Endothelial cell of umbilical vein (primary cell): ENCODE measurements at regions not wholly inside any gene's neighbourhood (a gene's known extent, or its start where the extent isn't known, plus 50 kb on each side); places are given as distances from the start of the nearest gene placed in this dataset.

Source experiments
- BruUV-seq: library from RNA; stranded (reverse); fragments of 400-500 nt; replicated peaks from 2 replicates; lab custom pipeline; 2021; lab: Mats Ljungman, UMichigan
- CTCF ChIA-PET: fragments of 300-600, 350-600 bp; sonication (Branson Sonifier 250); formaldehyde crosslinking; loops from one replicate; lab custom pipeline; 2021; ENCODE audit warnings: antibody characterized with exemption, inconsistent platforms; lab: Charles Lee
- POLR2A ChIA-PET: fragments of 300-600, 350-600 bp; sonication (Branson Sonifier 250); formaldehyde crosslinking; loops from one replicate; lab custom pipeline; 2021; ENCODE audit warnings: antibody characterized with exemption, inconsistent platforms; lab: Charles Lee
- DNase-seq: peaks from one replicate; pipeline ENCODE4 v3.0.0-alpha.2; 2011; ENCODE audit warnings: low read depth, low spot score
- FAIRE-seq: peaks from 2 replicates; lab custom pipeline; 2011; peaks lifted over from hg19 to GRCh38; lab: Jason Lieb, UNC
- H2AFZ ChIP-seq: 2 replicates; pipeline ENCODE4 v1.6.0; 2012; ENCODE audit warnings: low read depth, low read length, control low read depth, inconsistent platforms
- H3K27ac ChIP-seq: 2 replicates; pipeline ENCODE4 v1.5.1; 2011; ENCODE audit warnings: low read depth, mild to moderate bottlenecking, control low read depth, low read length, moderate library complexity; ENCODE audit not compliant: insufficient read depth
- H3K27me3 ChIP-seq, 2 experiments: 2 replicates each; pipeline versions ENCODE4 v1.6.0 to v1.6.1; 2011; ENCODE audit warnings: low read length in 2 of 2, mixed read lengths in 1 of 2; ENCODE audit not compliant: control insufficient read depth in 2 of 2, insufficient read depth in 2 of 2
- H3K36me3 ChIP-seq, 2 experiments: 2 replicates in 1 of 2; 3 replicates in 1 of 2; pipeline ENCODE4 v1.5.1; 2011; ENCODE audit warnings: low read length in 2 of 2, mild to moderate bottlenecking in 1 of 2, moderate library complexity in 1 of 2; ENCODE audit not compliant: control insufficient read depth in 2 of 2, insufficient read depth in 2 of 2; ENCODE audit errors: extremely low read depth in 1 of 2
- H3K4me1 ChIP-seq: 3 replicates; pipeline ENCODE4 v1.5.1; 2011; ENCODE audit warnings: mild to moderate bottlenecking, low read length; ENCODE audit not compliant: control insufficient read depth, insufficient read depth; ENCODE audit errors: extremely low read depth
- H3K4me2 ChIP-seq: 2 replicates; pipeline ENCODE4 v1.6.1; 2011; ENCODE audit warnings: low read length, control low read depth, mixed read lengths; ENCODE audit not compliant: insufficient read depth
- H3K4me3 ChIP-seq, 3 experiments: fragments of 200-600 bp in 1 of 3; sonication (generic), shearing (Covaris generic) in 1 of 3; replicated peaks in 1 of 3; 2 replicates each; pipeline ENCODE4 v1.5.1; 2011 to 2016; ENCODE audit warnings: control low read depth in 3 of 3, low read length in 3 of 3, mild to moderate bottlenecking in 2 of 3, inconsistent platforms in 1 of 3, low read depth in 1 of 3, moderate library complexity in 1 of 3; ENCODE audit not compliant: insufficient read depth in 1 of 3
- H3K79me2 ChIP-seq: 2 replicates; pipeline ENCODE4 v1.6.0; 2012; ENCODE audit warnings: low read length, inconsistent platforms; ENCODE audit not compliant: control insufficient read depth, insufficient read depth
- H3K9ac ChIP-seq: replicated peaks from 2 replicates; pipeline ENCODE3; 2011; ENCODE audit warnings: low read length, control low read depth; ENCODE audit not compliant: insufficient read depth; ENCODE audit errors: extremely low read depth
- H3K9me1 ChIP-seq: replicated peaks from 3 replicates; pipeline ENCODE4 v1.6.0; 2011; ENCODE audit warnings: mild to moderate bottlenecking, low read length; ENCODE audit not compliant: control insufficient read depth, insufficient read depth; ENCODE audit errors: extremely low read depth
- H3K9me3 ChIP-seq: replicated peaks from 2 replicates; pipeline ENCODE4 v1.5.1; 2012; ENCODE audit warnings: low read length, inconsistent platforms; ENCODE audit not compliant: control insufficient read depth, insufficient read depth
- H4K20me1 ChIP-seq: replicated peaks from 2 replicates; pipeline ENCODE3; 2011; ENCODE audit warnings: mild to moderate bottlenecking, low read length; ENCODE audit not compliant: control insufficient read depth, insufficient read depth; ENCODE audit errors: extremely low read depth
- CTCF ChIP-seq, 2 donors: IDR thresholded peaks; 1 replicate in 1 of 2; 2 replicates in 1 of 2; pipeline ENCODE4 v1.5.1; 2011; ENCODE audit warnings: low read length in 2 of 2, mild to moderate bottlenecking in 2 of 2, moderate library complexity in 2 of 2, control low read depth in 1 of 2, inconsistent platforms in 1 of 2, low read depth in 1 of 2; ENCODE audit not compliant: insufficient read depth in 1 of 2; ENCODE audit errors: extremely low read depth in 1 of 2
- EZH2 ChIP-seq: IDR thresholded peaks from 2 replicates; pipeline ENCODE4 v1.6.1; 2012; ENCODE audit warnings: borderline replicate concordance, low read depth, mild to moderate bottlenecking, moderate library complexity, low read length, inconsistent platforms; ENCODE audit not compliant: severe bottlenecking
- FOS ChIP-seq: IDR thresholded peaks from 2 replicates; pipeline ENCODE4 v1.6.1; 2011; ENCODE audit warnings: mild to moderate bottlenecking, low read length, moderate library complexity, borderline replicate concordance; ENCODE audit not compliant: insufficient read depth
- GATA2 ChIP-seq: IDR thresholded peaks from 2 replicates; pipeline ENCODE4 v1.7.0; 2011; ENCODE audit warnings: low read depth, mild to moderate bottlenecking, moderate library complexity, mixed read lengths, low read length; ENCODE audit not compliant: insufficient read length, insufficient read depth
- JUN ChIP-seq: IDR thresholded peaks from 2 replicates; pipeline ENCODE4 v1.6.1; 2011; ENCODE audit warnings: borderline replicate concordance, low read depth; ENCODE audit not compliant: insufficient read length, insufficient read depth
- MAX ChIP-seq: IDR thresholded peaks from 2 replicates; pipeline ENCODE4 v1.6.1; 2011; ENCODE audit not compliant: insufficient read depth, insufficient read length
- MYC ChIP-seq: IDR thresholded peaks from one replicate; pipeline ENCODE4 v1.6.1; 2011; ENCODE audit warnings: mild to moderate bottlenecking, low read depth, low read length
- POLR2A ChIP-seq: IDR thresholded peaks from 2 replicates; pipeline ENCODE4 v1.6.1; 2012; ENCODE audit warnings: low read depth, mild to moderate bottlenecking, control low read depth, low read length
- POLR2AphosphoS5 ChIP-seq: IDR thresholded peaks from 2 replicates; pipeline ENCODE4 v1.6.1; 2012; ENCODE audit warnings: low read depth, mild to moderate bottlenecking, control low read depth, low read length, moderate library complexity; ENCODE audit not compliant: insufficient read depth
- dilution Hi-C: fragments of 300-500 bp; cut with MboI; formaldehyde crosslinking; loops from one replicate; pipeline ENCODE4 v1.15.0; 2019; ENCODE audit warnings: low sequenced_read_pairs; ENCODE audit not compliant: extremely low pct_ligation_motif_present
- intact Hi-C: fragments of 100-400 bp; cut with micrococcal nuclease; formaldehyde crosslinking; loops from one replicate; pipeline ENCODE4 v1.10.0; 2022

- TF ChIP-seq FOS: no peak
- TF ChIP-seq GATA2: no peak
- no peak for TF ChIP-seq EZH2
- TF ChIP-seq MYC: no peak
- TF ChIP-seq POLR2AphosphoS5: no peak
- no peak for TF ChIP-seq JUN
- TF ChIP-seq MAX: no peak
- TF ChIP-seq CTCF (IDR thresholded peaks at IDR 0.05; ENCODE audit: extremely low read depth in 1 of 2, insufficient read depth in 1 of 2, low read depth in 1 of 2, low read length in 2 of 2): no peak
- no peak for TF ChIP-seq POLR2A
- CTCF ChIA-PET: no interaction called here
- H4K20me1 ChIP-seq: no peaks in the 10 kb centered on the region
- H3K4me2 ChIP-seq: no peak overlapping the region
- H3K9me3 ChIP-seq: no peaks in the 10 kb centered on the region
- H3K27ac ChIP-seq: no peak overlapping the region
- H3K9me1 ChIP-seq: no peaks in the 10 kb centered on the region
- DNase-seq (no peak), FAIRE-seq (no peak)
- BruUV-seq: no TSS peak
- no peaks in the 10 kb centered on the region for H3K27me3 ChIP-seq
- dilution Hi-C loops (no loop called here), intact Hi-C loops (no loop called here)
- no peaks in the 10 kb centered on the region for H3K4me1 ChIP-seq
- POLR2A ChIA-PET: no interaction called here
- no peaks in the 10 kb centered on the region for H3K79me2 ChIP-seq
- H3K9ac ChIP-seq: no peak overlapping the region
- no peaks in the 10 kb centered on the region for H3K36me3 ChIP-seq
- no peak overlapping the region for H3K4me3 ChIP-seq
- no peak overlapping the region for H2AFZ ChIP-seq
These were observed 329.1 kb upstream of the CNTNAP5 start for GRCh38 chr2:123696021-123696420.
